ENCODE measurements at regions not wholly inside any gene's neighbourhood (a gene's known extent, or its start where the extent isn't known, plus 50 kb on each side); places are given as distances from the start of the nearest gene placed in this dataset.

DNA sequence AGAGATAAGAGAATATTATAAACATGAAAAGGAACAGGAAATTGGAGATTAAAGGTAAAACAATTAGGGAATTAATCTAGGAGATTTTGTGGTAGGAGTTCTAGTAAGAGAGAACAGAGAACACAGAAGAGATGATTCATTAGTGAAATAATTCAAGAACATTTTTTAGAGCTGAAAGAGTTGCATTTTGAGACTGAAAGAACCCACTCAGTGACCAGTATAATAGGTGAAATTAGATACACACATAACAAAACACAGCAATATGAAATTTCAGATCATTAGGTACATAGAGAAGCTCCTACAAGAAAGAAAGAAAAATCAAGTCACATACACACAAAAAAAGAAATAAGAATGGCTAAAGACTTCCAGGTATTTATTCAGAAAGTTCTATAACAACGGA lies 144.0 kb downstream of the CYSLTR2 start:
- no peak overlapping the region for H3K18ac ChIP-seq (ENCODE audit: extremely low read depth, low read length)
- ChIA-PET CTCF (ENCODE audit: partially characterized antibody) (no interaction called here), POLR2A (ENCODE audit: partially characterized antibody) (no interaction called here)
- H3K9me3 ChIP-seq (ENCODE audit: insufficient read depth in 2 of 2, low read depth in 1 of 2, low read length in 1 of 2): no peaks in the 10 kb centered on the region
- no peak overlapping the region for H2BK5ac ChIP-seq (ENCODE audit: low read depth, low read length)
- FAIRE-seq (no peak), DNase-seq (ENCODE audit: low read depth in 1 of 2, low spot score in 2 of 2) (no peak)
- no peaks in the 10 kb centered on the region for H3K4me1 ChIP-seq (replicated peaks in 1 of 4; ENCODE audit: control insufficient read depth in 3 of 4, insufficient read depth in 4 of 4, low read length in 3 of 4)
- no peak overlapping the region for H3K9ac ChIP-seq (replicated peaks in 1 of 4; ENCODE audit: extremely low read depth in 1 of 4, low read depth in 3 of 4, low read length in 3 of 4)
- no peak overlapping the region for H4K5ac ChIP-seq (ENCODE audit: insufficient read length, low read depth, low read length)
- no peaks in the 10 kb centered on the region for H3K79me1 ChIP-seq (ENCODE audit: low read depth, low read length)
- no peak overlapping the region for H3K4ac ChIP-seq (replicated peaks; ENCODE audit: insufficient read length, low read depth, low read length)
- no peaks in the 10 kb centered on the region for H3K27me3 ChIP-seq (replicated peaks in 1 of 4; ENCODE audit: control insufficient read depth in 3 of 4, extremely low read depth in 1 of 4, insufficient read depth in 3 of 4, low read length in 3 of 4)
- H3K4me3 ChIP-seq (ENCODE audit: extremely low read depth in 1 of 4, insufficient read depth in 2 of 4, low read depth in 3 of 4, low read length in 4 of 4): no peak overlapping the region
- H3K4me2 ChIP-seq (ENCODE audit: insufficient read depth in 1 of 2, low read depth in 2 of 2, low read length in 2 of 2): no peak overlapping the region
- H2BK12ac ChIP-seq (ENCODE audit: low read depth, low read length): no peak overlapping the region
- H2BK120ac ChIP-seq (replicated peaks; ENCODE audit: low read depth, low read length): no peak overlapping the region
- H2BK20ac ChIP-seq (ENCODE audit: low read length): no peak overlapping the region
- H4K20me1 ChIP-seq (replicated peaks in 1 of 2; ENCODE audit: control insufficient read depth in 1 of 2, insufficient read depth in 2 of 2, low read length in 2 of 2): no peaks in the 10 kb centered on the region
- H3K27ac ChIP-seq (ENCODE audit: low read depth, low read length): no peak overlapping the region
- H3K23ac ChIP-seq (ENCODE audit: insufficient read length): no peak overlapping the region
- no peak overlapping the region for H3K56ac ChIP-seq (replicated peaks; ENCODE audit: insufficient read length, low read depth, low read length)
- H4K8ac ChIP-seq (ENCODE audit: extremely low read depth, insufficient read depth, low read length): no peak overlapping the region
- H2AFZ ChIP-seq (ENCODE audit: low read length): no peak overlapping the region
- H2BK15ac ChIP-seq (ENCODE audit: low read length): no peak overlapping the region
- H4K91ac ChIP-seq (replicated peaks; ENCODE audit: insufficient read length, low read length): no peak overlapping the region
- TF ChIP-seq, protein P1, sequence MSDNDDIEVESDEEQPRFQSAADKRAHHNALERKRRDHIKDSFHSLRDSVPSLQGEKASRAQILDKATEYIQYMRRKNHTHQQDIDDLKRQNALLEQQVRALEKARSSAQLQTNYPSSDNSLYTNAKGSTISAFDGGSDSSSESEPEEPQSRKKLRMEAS (IDR thresholded peaks at IDR 0.05): no peak
- TF ChIP-seq EGR1 (IDR thresholded peaks at IDR 0.05; ENCODE audit: borderline replicate concordance, low read depth, low read length) (no peak), BRCA1 (IDR thresholded peaks at IDR 0.05; ENCODE audit: low read depth, low read length) (no peak), HDAC6 (IDR thresholded peaks at IDR 0.05; ENCODE audit: low read depth, low read length) (no peak)
- H3K79me2 ChIP-seq (ENCODE audit: control insufficient read depth in 1 of 2, insufficient read depth in 2 of 2, low read length in 2 of 2): no peaks in the 10 kb centered on the region
- H3K23me2 ChIP-seq (ENCODE audit: low read depth, low read length): no peaks in the 10 kb centered on the region
- no peak overlapping the region for H3K14ac ChIP-seq (ENCODE audit: insufficient read length)
- WGBS, 2 experiments (ENCODE audit: extremely low coverage in 1 of 2, insufficient coverage in 1 of 2, insufficient read length in 1 of 2, insufficient replicate concordance in 2 of 2, low coverage in 1 of 2, low lambda C conversion rate in 2 of 2, missing lambda C conversion rate in 1 of 2): 95% methylated on average over 1 of the region's 1 CpG; no CpG with 5 or more reads in 1 of the 2 experiments
- no peak overlapping the region for H2AK5ac ChIP-seq (ENCODE audit: low read depth, low read length)
- H3K36me3 ChIP-seq (ENCODE audit: control insufficient read depth in 2 of 4, insufficient read depth in 4 of 4, low read length in 3 of 4): no peaks in the 10 kb centered on the region
